A549 (cell line): ENCODE measurements at regions not wholly inside any gene's neighbourhood (a gene's known extent, or its start where the extent isn't known, plus 50 kb on each side); places are given as distances from the start of the nearest gene placed in this dataset.

Experiments
- ATAC-seq, 2 experiments: fragments of 200-7000 bp in 1 of 2; fragments of >200 bp in 1 of 2; cut with Nextera tagmentation in 1 of 2; cut with Tn5 transposase in 1 of 2; 3 replicates each; pipeline versions ENCODE4 v1.8.0 to v1.9.1; 2018 to 2020; ENCODE audit warnings: mild to moderate bottlenecking in 1 of 2, moderate library complexity in 1 of 2
- CTCF ChIA-PET: fragments of 300-600 bp; sonication (Branson Sonifier 250); formaldehyde crosslinking; extraction: SDS; loops from one replicate; lab custom pipeline; 2021; ENCODE audit warnings: antibody characterized with exemption, inconsistent platforms; lab: Yijun Ruan, JAX
- POLR2A ChIA-PET: fragments of 350-600 bp; formaldehyde crosslinking; extraction: SDS; loops from one replicate; lab custom pipeline; 2021; ENCODE audit warnings: antibody characterized with exemption, inconsistent platforms; lab: Yijun Ruan, JAX
- DNase-seq, 2 experiments: peaks; one replicate each; pipeline versions ENCODE4 v3.0.0 to v3.0.0-alpha.2; 2011 to 2016; ENCODE audit warnings: low read depth in 1 of 2, low spot score in 1 of 2
- FAIRE-seq: peaks from 2 replicates; lab custom pipeline; 2011; peaks lifted over from hg19 to GRCh38; lab: Jason Lieb, UNC
- H3K27ac ChIP-seq, 2 experiments: fragments of >200 bp; sonication (Bioruptor Twin); formaldehyde crosslinking; 3 replicates each; pipeline ENCODE4 v1.5.1; 2016 to 2017
- H3K4me1 ChIP-seq: fragments of >200 bp; sonication (Bioruptor Twin); formaldehyde crosslinking; 3 replicates; pipeline ENCODE4 v1.6.1; 2016
- H3K4me2 ChIP-seq: fragments of >200 bp; sonication (Bioruptor Twin); formaldehyde crosslinking; 3 replicates; pipeline ENCODE4 v1.6.1; 2016
- H3K4me3 ChIP-seq: fragments of >200 bp; sonication (Bioruptor Twin); formaldehyde crosslinking; 3 replicates; pipeline ENCODE4 v1.5.1; 2016
- H3K9me3 ChIP-seq: fragments of >200 bp; sonication (Bioruptor Twin); formaldehyde crosslinking; 3 replicates; pipeline ENCODE4 v1.6.1; 2016
- CHD4 ChIP-seq: fragments of 200-600 bp; sonication (generic); IDR thresholded peaks from 2 replicates; pipeline ENCODE4 v1.6.1; 2016; ENCODE audit warnings: antibody characterized with exemption, mild to moderate bottlenecking, borderline replicate concordance
- E2F6 ChIP-seq: IDR thresholded peaks from 2 replicates; pipeline ENCODE4 v1.6.1; 2012; ENCODE audit warnings: low read depth, borderline replicate concordance
- GATA3 ChIP-seq: IDR thresholded peaks from 2 replicates; pipeline ENCODE4 v1.6.1; 2012; ENCODE audit warnings: borderline replicate concordance
- HOXA7 ChIP-seq: fragments of 250-450 bp; sonication (Bioruptor Pico); IDR thresholded peaks from 2 replicates; pipeline ENCODE4 v1.5.0; 2020; ENCODE audit warnings: mild to moderate bottlenecking, moderate library complexity
- JUN ChIP-seq, 2 experiments: fragments of >200 bp; sonication (Bioruptor Twin); formaldehyde crosslinking; IDR thresholded peaks; 2 replicates in 1 of 2; 3 replicates in 1 of 2; pipeline ENCODE4 v1.6.1; 2016 to 2017
- JUNB ChIP-seq: fragments of >200 bp; sonication (Bioruptor Twin); formaldehyde crosslinking; IDR thresholded peaks from 2 replicates; pipeline ENCODE4 v1.6.1; 2016
- KDM1A ChIP-seq: fragments of 200-600 bp; sonication (generic); IDR thresholded peaks from 2 replicates; pipeline ENCODE4 v1.6.1; 2016; ENCODE audit warnings: low read depth, mild to moderate bottlenecking
- MAZ ChIP-seq: fragments of 150-350 bp; IDR thresholded peaks from 2 replicates; pipeline ENCODE4 v1.6.1; 2014; ENCODE audit warnings: antibody characterized with exemption, low read depth, low read length, borderline replicate concordance
- MYC ChIP-seq: IDR thresholded peaks from 2 replicates; pipeline ENCODE4 v1.6.1; 2012; ENCODE audit warnings: mild to moderate bottlenecking, inconsistent platforms, low read length, improper control_type of control experiment, borderline replicate concordance
- NFE2L2 ChIP-seq: fragments of 150-350 bp; conservative IDR thresholded peaks from 2 replicates; pipeline ENCODE4 v1.6.1; 2014; ENCODE audit warnings: low read length
- NR3C1 ChIP-seq: fragments of >200 bp; sonication (Bioruptor Twin); formaldehyde crosslinking; IDR thresholded peaks from 3 replicates; pipeline ENCODE4 v1.6.1; 2017
- PHF8 ChIP-seq: fragments of 200-600 bp; sonication (generic); IDR thresholded peaks from 2 replicates; pipeline ENCODE4 v1.6.1; 2016; ENCODE audit warnings: low read depth, mild to moderate bottlenecking, antibody characterized with exemption, moderate library complexity, borderline replicate concordance
- POLR2AphosphoS2 ChIP-seq: conservative IDR thresholded peaks from 2 replicates; pipeline ENCODE4 v1.6.1; 2012; ENCODE audit warnings: low read length, improper control_type of control experiment, inconsistent platforms
- RAD21 ChIP-seq, 2 experiments: fragments of >200 bp in 1 of 2; sonication (Bioruptor Twin) in 1 of 2; formaldehyde crosslinking in 1 of 2; IDR thresholded peaks in 1 of 2; conservative IDR thresholded peaks in 1 of 2; 2 replicates in 1 of 2; 3 replicates in 1 of 2; pipeline ENCODE4 v1.6.1; 2012 to 2018; ENCODE audit warnings: inconsistent platforms in 1 of 2
- RCOR1 ChIP-seq: fragments of 150-350 bp; IDR thresholded peaks from 2 replicates; pipeline ENCODE4 v1.6.1; 2014; ENCODE audit warnings: antibody characterized with exemption, low read length, low read depth
- RNF2 ChIP-seq: fragments of 200-600 bp; sonication (generic); IDR thresholded peaks from 2 replicates; pipeline ENCODE4 v1.6.1; 2016; ENCODE audit warnings: low read depth, mild to moderate bottlenecking, antibody characterized with exemption, moderate library complexity, borderline replicate concordance
- ZFP36 ChIP-seq: fragments of 450-650 bp; IDR thresholded peaks from 2 replicates; pipeline ENCODE4 v1.6.1; 2014; ENCODE audit warnings: borderline replicate concordance; ENCODE audit not compliant: partially characterized antibody
- WGBS: methylation state at CpG from one replicate; pipeline ENCODE4 v1.1.6; 2017; ENCODE audit errors: missing lambda C conversion rate; 5-methylcytosine and 5-hydroxymethylcytosine counted together
- TF ChIP-seq, protein P1 (sequence below): fragments of 150-350 bp; IDR thresholded peaks from 2 replicates; pipeline ENCODE4 v1.6.1; 2014; ENCODE audit warnings: low read depth, mild to moderate bottlenecking, low read length
- TF ChIP-seq, protein P2 (sequence below): fragments of >200 bp; sonication (Bioruptor Twin); formaldehyde crosslinking; IDR thresholded peaks from 3 replicates; pipeline ENCODE4 v1.6.1; 2016
- TF ChIP-seq, protein P3 (sequence below): fragments of 250-450 bp; sonication (Bioruptor Pico); IDR thresholded peaks from 2 replicates; pipeline ENCODE4 v1.5.0; 2021; ENCODE audit warnings: mild to moderate bottlenecking, moderate library complexity, borderline replicate concordance

GRCh38 chr11:87430821-87431220 is 393.1 kb downstream of the TMEM135 start:
- POLR2A ChIA-PET = no interaction called here
- no peak for ATAC-seq
- WGBS = 13% methylated on average over 3 of the region's 3 CpGs
- no peak for FAIRE-seq
- Histone ChIP-seq H3K9me3 (no peaks in the 10 kb centered on the region), H3K4me2 (no peak overlapping the region), H3K4me3 (no peak overlapping the region), H3K27ac (no peak overlapping the region), H3K4me1 (no peaks in the 10 kb centered on the region)
- CTCF ChIA-PET = no interaction called here
- no peak for DNase-seq
- TF ChIP-seq, protein P1, sequence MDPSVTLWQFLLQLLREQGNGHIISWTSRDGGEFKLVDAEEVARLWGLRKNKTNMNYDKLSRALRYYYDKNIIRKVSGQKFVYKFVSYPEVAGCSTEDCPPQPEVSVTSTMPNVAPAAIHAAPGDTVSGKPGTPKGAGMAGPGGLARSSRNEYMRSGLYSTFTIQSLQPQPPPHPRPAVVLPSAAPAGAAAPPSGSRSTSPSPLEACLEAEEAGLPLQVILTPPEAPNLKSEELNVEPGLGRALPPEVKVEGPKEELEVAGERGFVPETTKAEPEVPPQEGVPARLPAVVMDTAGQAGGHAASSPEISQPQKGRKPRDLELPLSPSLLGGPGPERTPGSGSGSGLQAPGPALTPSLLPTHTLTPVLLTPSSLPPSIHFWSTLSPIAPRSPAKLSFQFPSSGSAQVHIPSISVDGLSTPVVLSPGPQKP = no peak
- no peak for TF ChIP-seq RCOR1
- no peak for TF ChIP-seq HOXA7 (CRISPR knock-in tag)
- no peak for TF ChIP-seq NR3C1
- TF ChIP-seq MAZ = no peak
- no peak for TF ChIP-seq GATA3
- TF ChIP-seq KDM1A = no peak
- no peak for TF ChIP-seq RAD21 (conservative IDR thresholded peaks at IDR 0.05 in 1 of 2, IDR thresholded peaks at IDR 0.05 in 1 of 2)

- ChIA-PET CTCF (interaction anchor here (0.5 kb wide), 2 partner anchors 141 to 1236 kb away, joined by 3 read pairs; no protein-coding TSS in a partner anchor), POLR2A (no interaction called here)
- H3K4me1 ChIP-seq = no peaks in the 10 kb centered on the region
- ATAC-seq = no peak
- H3K4me3 ChIP-seq = no peak overlapping the region
- 10% methylated on average over 3 of the region's 3 CpGs for WGBS
- TF ChIP-seq JUNB (no peak), HOXA7 (CRISPR knock-in tag) (no peak), E2F6 (no peak), MYC (no peak), NR3C1 (no peak), ZFP36 (no peak), NFE2L2 (no peak), PHF8 (no peak), JUN (IDR thresholded peaks at IDR 0.05) (no peak), POLR2AphosphoS2 (no peak), CHD4 (no peak), RNF2 (no peak)
- TF ChIP-seq, protein P2, sequence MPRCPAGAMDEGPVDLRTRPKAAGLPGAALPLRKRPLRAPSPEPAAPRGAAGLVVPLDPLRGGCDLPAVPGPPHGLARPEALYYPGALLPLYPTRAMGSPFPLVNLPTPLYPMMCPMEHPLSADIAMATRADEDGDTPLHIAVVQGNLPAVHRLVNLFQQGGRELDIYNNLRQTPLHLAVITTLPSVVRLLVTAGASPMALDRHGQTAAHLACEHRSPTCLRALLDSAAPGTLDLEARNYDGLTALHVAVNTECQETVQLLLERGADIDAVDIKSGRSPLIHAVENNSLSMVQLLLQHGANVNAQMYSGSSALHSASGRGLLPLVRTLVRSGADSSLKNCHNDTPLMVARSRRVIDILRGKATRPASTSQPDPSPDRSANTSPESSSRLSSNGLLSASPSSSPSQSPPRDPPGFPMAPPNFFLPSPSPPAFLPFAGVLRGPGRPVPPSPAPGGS = no peak
- TF ChIP-seq, protein P3, sequence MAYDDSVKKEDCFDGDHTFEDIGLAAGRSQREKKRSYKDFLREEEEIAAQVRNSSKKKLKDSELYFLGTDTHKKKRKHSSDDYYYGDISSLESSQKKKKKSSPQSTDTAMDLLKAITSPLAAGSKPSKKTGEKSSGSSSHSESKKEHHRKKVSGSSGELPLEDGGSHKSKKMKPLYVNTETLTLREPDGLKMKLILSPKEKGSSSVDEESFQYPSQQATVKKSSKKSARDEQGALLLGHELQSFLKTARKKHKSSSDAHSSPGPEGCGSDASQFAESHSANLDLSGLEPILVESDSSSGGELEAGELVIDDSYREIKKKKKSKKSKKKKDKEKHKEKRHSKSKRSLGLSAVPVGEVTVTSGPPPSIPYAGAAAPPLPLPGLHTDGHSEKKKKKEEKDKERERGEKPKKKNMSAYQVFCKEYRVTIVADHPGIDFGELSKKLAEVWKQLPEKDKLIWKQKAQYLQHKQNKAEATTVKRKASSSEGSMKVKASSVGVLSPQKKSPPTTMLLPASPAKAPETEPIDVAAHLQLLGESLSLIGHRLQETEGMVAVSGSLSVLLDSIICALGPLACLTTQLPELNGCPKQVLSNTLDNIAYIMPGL (CRISPR knock-in tag) = no peak
- H3K4me2 ChIP-seq = no peak overlapping the region
- FAIRE-seq = no peak
- H3K9me3 ChIP-seq = no peaks in the 10 kb centered on the region
- H3K27ac ChIP-seq = no peak overlapping the region
- no peak for DNase-seq
Measured at GRCh38 chr11:87429996-87430395, 392.3 kb downstream of the TMEM135 start.
